Lower leg skin (tissue), 3 donors: ENCODE measurements at regions not wholly inside any gene's neighbourhood (a gene's known extent, or its start where the extent isn't known, plus 50 kb on each side); places are given as distances from the start of the nearest gene placed in this dataset.

Experiments
- POLR2A ChIP-seq, 2 donors: fragments of 450-650 bp; IDR thresholded peaks; one replicate each; pipeline ENCODE4 v1.6.1; 2016 to 2017; ENCODE audit warnings: antibody characterized with exemption in 2 of 2, mild to moderate bottlenecking in 1 of 2, moderate library complexity in 1 of 2
- TF ChIP-seq, protein P1 (sequence below), 3 donors: fragments of 450-650 bp; IDR thresholded peaks; one replicate each; pipeline ENCODE4 v1.5.1; 2016; ENCODE audit warnings: antibody characterized with exemption in 3 of 3, mild to moderate bottlenecking in 3 of 3, moderate library complexity in 2 of 3

DNA sequence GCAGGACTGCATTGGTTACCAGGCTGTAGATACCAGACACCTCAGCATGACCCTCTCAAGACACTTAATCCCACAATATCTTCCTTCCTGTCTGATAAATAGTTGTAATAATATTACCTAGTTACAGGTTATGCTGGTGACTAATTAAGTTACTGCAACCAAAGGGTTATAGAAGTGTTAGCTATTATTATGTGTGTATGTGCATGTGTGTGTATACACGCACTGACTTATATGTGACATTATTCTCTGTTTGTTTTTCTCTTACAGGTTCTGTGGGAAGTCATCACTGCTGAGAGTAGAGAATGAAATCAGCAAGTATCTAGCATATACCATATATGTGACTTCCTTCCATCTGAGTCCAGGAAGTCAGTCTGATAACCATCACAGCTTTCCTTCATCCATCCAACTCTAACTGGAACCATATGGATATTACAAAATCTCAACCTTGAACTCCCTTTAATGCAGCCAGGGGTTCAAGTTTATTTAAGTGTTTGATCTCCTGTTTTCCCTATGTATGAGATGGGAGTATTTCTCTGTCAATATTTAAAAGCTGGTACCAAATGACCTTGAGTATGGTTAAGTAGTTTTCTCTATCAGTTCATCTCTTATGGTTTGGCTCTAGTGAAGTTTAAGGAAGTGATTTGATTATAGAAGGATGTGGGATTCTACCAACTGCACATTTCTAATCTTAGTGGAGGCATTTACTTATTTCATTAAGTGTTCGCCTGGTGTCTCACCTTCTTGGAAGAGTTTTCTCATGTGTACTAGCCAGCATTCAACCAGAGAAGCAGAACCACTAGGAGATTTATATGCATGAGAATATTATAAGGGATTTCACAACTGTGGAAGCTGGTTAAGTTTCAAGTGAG is 313.2 kb downstream of the HIVEP2 start:
- TF ChIP-seq POLR2A (IDR thresholded peaks at IDR 0.05): no peak
- TF ChIP-seq, protein P1, sequence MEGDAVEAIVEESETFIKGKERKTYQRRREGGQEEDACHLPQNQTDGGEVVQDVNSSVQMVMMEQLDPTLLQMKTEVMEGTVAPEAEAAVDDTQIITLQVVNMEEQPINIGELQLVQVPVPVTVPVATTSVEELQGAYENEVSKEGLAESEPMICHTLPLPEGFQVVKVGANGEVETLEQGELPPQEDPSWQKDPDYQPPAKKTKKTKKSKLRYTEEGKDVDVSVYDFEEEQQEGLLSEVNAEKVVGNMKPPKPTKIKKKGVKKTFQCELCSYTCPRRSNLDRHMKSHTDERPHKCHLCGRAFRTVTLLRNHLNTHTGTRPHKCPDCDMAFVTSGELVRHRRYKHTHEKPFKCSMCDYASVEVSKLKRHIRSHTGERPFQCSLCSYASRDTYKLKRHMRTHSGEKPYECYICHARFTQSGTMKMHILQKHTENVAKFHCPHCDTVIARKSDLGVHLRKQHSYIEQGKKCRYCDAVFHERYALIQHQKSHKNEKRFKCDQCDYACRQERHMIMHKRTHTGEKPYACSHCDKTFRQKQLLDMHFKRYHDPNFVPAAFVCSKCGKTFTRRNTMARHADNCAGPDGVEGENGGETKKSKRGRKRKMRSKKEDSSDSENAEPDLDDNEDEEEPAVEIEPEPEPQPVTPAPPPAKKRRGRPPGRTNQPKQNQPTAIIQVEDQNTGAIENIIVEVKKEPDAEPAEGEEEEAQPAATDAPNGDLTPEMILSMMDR (IDR thresholded peaks at IDR 0.05): no peak
